H1 (cell line): ENCODE measurements at regions not wholly inside any gene's neighbourhood (a gene's known extent, or its start where the extent isn't known, plus 50 kb on each side); places are given as distances from the start of the nearest gene placed in this dataset.

Experiments used
- CTCF ChIA-PET: fragments of 300-600 bp; sonication (Branson Sonifier 250); formaldehyde crosslinking; loops from one replicate; lab custom pipeline; 2021; ENCODE audit not compliant: partially characterized antibody; lab: Charles Lee
- POLR2A ChIA-PET: fragments of 300-600 bp; sonication (Branson Sonifier 250); formaldehyde crosslinking; loops from one replicate; lab custom pipeline; 2021; ENCODE audit warnings: inconsistent platforms; ENCODE audit not compliant: partially characterized antibody; lab: Charles Lee
- DNase-seq, 2 experiments: peaks; one replicate each; pipeline versions ENCODE4 v3.0.0 to v3.0.0-alpha.2; 2010 to 2022; ENCODE audit warnings: low spot score in 2 of 2, low read depth in 1 of 2, mixed read lengths in 1 of 2
- FAIRE-seq: peaks from 2 replicates; lab custom pipeline; 2011; peaks lifted over from hg19 to GRCh38; lab: Jason Lieb, UNC
- H2AFZ ChIP-seq: 2 replicates; pipeline ENCODE4 v1.8.1; 2012; ENCODE audit warnings: low read length, inconsistent platforms
- H2AK5ac ChIP-seq: 2 replicates; pipeline ENCODE4 v1.6.1; 2013; ENCODE audit warnings: low read depth, low read length
- H2BK120ac ChIP-seq: replicated peaks from 2 replicates; pipeline ENCODE3; 2013; ENCODE audit warnings: low read depth, low read length, inconsistent platforms
- H2BK12ac ChIP-seq: 2 replicates; pipeline ENCODE4 v1.6.1; 2013; ENCODE audit warnings: low read depth, low read length
- H2BK15ac ChIP-seq: 2 replicates; pipeline ENCODE4 v1.6.1; 2013; ENCODE audit warnings: low read length
- H2BK20ac ChIP-seq: 2 replicates; pipeline ENCODE4 v1.6.1; 2013; ENCODE audit warnings: low read length
- H2BK5ac ChIP-seq: 2 replicates; pipeline ENCODE4 v1.6.1; 2013; ENCODE audit warnings: low read depth, low read length
- H3K14ac ChIP-seq: 2 replicates; pipeline ENCODE4 v1.6.1; 2013; ENCODE audit warnings: inconsistent platforms; ENCODE audit not compliant: insufficient read length
- H3K18ac ChIP-seq: 2 replicates; pipeline ENCODE4 v1.6.1; 2013; ENCODE audit warnings: low read length; ENCODE audit errors: extremely low read depth
- H3K23ac ChIP-seq: 2 replicates; pipeline ENCODE4 v1.6.1; 2013; ENCODE audit warnings: inconsistent platforms; ENCODE audit not compliant: insufficient read length
- H3K23me2 ChIP-seq: 2 replicates; pipeline ENCODE4 v1.6.1; 2013; ENCODE audit warnings: low read depth, low read length
- H3K27ac ChIP-seq: 2 replicates; pipeline ENCODE4 v1.6.1; 2011; ENCODE audit warnings: low read depth, low read length, inconsistent platforms
- H3K27me3 ChIP-seq, 4 experiments: replicated peaks in 1 of 4; 1 replicate in 1 of 4; 2 replicates in 3 of 4; pipeline versions ENCODE4 v1.6.1 to v1.8.1; 2011 to 2013; ENCODE audit warnings: low read length in 3 of 4, mild to moderate bottlenecking in 3 of 4, inconsistent platforms in 2 of 4, mixed read lengths in 2 of 4, moderate library complexity in 1 of 4; ENCODE audit not compliant: control insufficient read depth in 3 of 4, insufficient read depth in 3 of 4; ENCODE audit errors: extremely low read depth in 1 of 4
- H3K36me3 ChIP-seq, 4 experiments: 2 replicates each; pipeline versions ENCODE4 v1.6.1 to v1.8.1; 2011 to 2013; ENCODE audit warnings: mild to moderate bottlenecking in 4 of 4, low read length in 3 of 4, moderate library complexity in 2 of 4, control low read depth in 1 of 4, inconsistent platforms in 1 of 4; ENCODE audit not compliant: insufficient read depth in 4 of 4, control insufficient read depth in 2 of 4
- H3K4ac ChIP-seq: replicated peaks from 2 replicates; pipeline ENCODE3; 2013; ENCODE audit warnings: low read length, low read depth, mixed read lengths, inconsistent platforms; ENCODE audit not compliant: insufficient read length
- H3K4me1 ChIP-seq, 4 experiments: replicated peaks in 1 of 4; 1 replicate in 1 of 4; 2 replicates in 3 of 4; pipeline versions ENCODE4 v1.6.1 to v1.8.1; 2011 to 2013; ENCODE audit warnings: low read length in 3 of 4, inconsistent platforms in 2 of 4, mixed read lengths in 1 of 4; ENCODE audit not compliant: insufficient read depth in 4 of 4, control insufficient read depth in 3 of 4
- H3K4me2 ChIP-seq, 2 experiments: 2 replicates each; pipeline versions ENCODE4 v1.6.1 to v1.8.1; 2011 to 2013; ENCODE audit warnings: low read depth in 2 of 2, low read length in 2 of 2, control low read depth in 1 of 2, inconsistent platforms in 1 of 2, mild to moderate bottlenecking in 1 of 2; ENCODE audit not compliant: insufficient read depth in 1 of 2
- H3K4me3 ChIP-seq, 4 experiments: fragments of 200-600, 300-600 bp in 1 of 4; sonication (generic), shearing (Covaris generic), sonication (Bioruptor Twin) in 1 of 4; 2 replicates each; pipeline versions ENCODE4 v1.5.1 to v1.8.1; 2011 to 2016; ENCODE audit warnings: low read length in 4 of 4, low read depth in 3 of 4, control low read depth in 2 of 4, inconsistent platforms in 2 of 4, mild to moderate bottlenecking in 2 of 4, mixed read lengths in 1 of 4, moderate library complexity in 1 of 4; ENCODE audit not compliant: insufficient read depth in 2 of 4; ENCODE audit errors: extremely low read depth in 1 of 4
- H3K56ac ChIP-seq: replicated peaks from 2 replicates; pipeline ENCODE3; 2013; ENCODE audit warnings: low read depth, mild to moderate bottlenecking, mixed read lengths, low read length, inconsistent platforms; ENCODE audit not compliant: insufficient read length
- H3K79me1 ChIP-seq: 2 replicates; pipeline ENCODE4 v1.6.1; 2013; ENCODE audit warnings: low read depth, low read length, control low read depth
- H3K79me2 ChIP-seq, 2 experiments: 2 replicates each; pipeline versions ENCODE4 v1.6.1 to v1.8.1; 2012 to 2013; ENCODE audit warnings: low read length in 2 of 2, mild to moderate bottlenecking in 2 of 2, inconsistent platforms in 1 of 2; ENCODE audit not compliant: insufficient read depth in 2 of 2, control insufficient read depth in 1 of 2
- H3K9ac ChIP-seq, 4 experiments: replicated peaks in 1 of 4; 1 replicate in 1 of 4; 2 replicates in 3 of 4; pipeline versions ENCODE4 v1.6.1 to v1.8.1; 2011 to 2013; ENCODE audit warnings: low read depth in 3 of 4, low read length in 3 of 4, control low read depth in 2 of 4, mild to moderate bottlenecking in 2 of 4, moderate library complexity in 2 of 4, inconsistent platforms in 1 of 4; ENCODE audit errors: extremely low read depth in 1 of 4
- H3K9me3 ChIP-seq, 2 experiments: 2 replicates each; pipeline versions ENCODE4 v1.6.1 to v1.8.1; 2012 to 2013; ENCODE audit warnings: mild to moderate bottlenecking in 2 of 2, moderate library complexity in 2 of 2, control low read depth in 1 of 2, inconsistent platforms in 1 of 2, low read depth in 1 of 2, low read length in 1 of 2, mixed read lengths in 1 of 2; ENCODE audit not compliant: insufficient read depth in 2 of 2
- H4K20me1 ChIP-seq, 2 experiments: replicated peaks in 1 of 2; 2 replicates each; pipeline versions ENCODE3 to v1.8.1; 2011 to 2013; ENCODE audit warnings: inconsistent platforms in 2 of 2, low read length in 2 of 2, mild to moderate bottlenecking in 1 of 2; ENCODE audit not compliant: insufficient read depth in 2 of 2, control insufficient read depth in 1 of 2
- H4K5ac ChIP-seq: 2 replicates; pipeline ENCODE4 v1.6.1; 2013; ENCODE audit warnings: low read length, low read depth, mixed read lengths, inconsistent platforms; ENCODE audit not compliant: insufficient read length
- H4K8ac ChIP-seq: 2 replicates; pipeline ENCODE4 v1.8.0; 2013; ENCODE audit warnings: mild to moderate bottlenecking, moderate library complexity, low read length, inconsistent platforms; ENCODE audit not compliant: insufficient read depth; ENCODE audit errors: extremely low read depth
- H4K91ac ChIP-seq: replicated peaks from 2 replicates; pipeline ENCODE3; 2013; ENCODE audit warnings: low read length, mixed read lengths, inconsistent platforms; ENCODE audit not compliant: insufficient read length
- ASH2L ChIP-seq: fragments of 200-600, 300-600 bp; sonication (generic); IDR thresholded peaks from one replicate; pipeline ENCODE4 v1.7.1; 2017; ENCODE audit warnings: low read length
- BACH1 ChIP-seq: IDR thresholded peaks from 2 replicates; pipeline ENCODE4 v1.6.1; 2012; ENCODE audit warnings: low read length, improper control_type of control experiment
- CBX8 ChIP-seq: fragments of 300-800, 300-1000 bp; sonication (generic); IDR thresholded peaks from 2 replicates; pipeline ENCODE4 v1.7.1; 2016; ENCODE audit warnings: low read depth, low read length, borderline replicate concordance
- E2F6 ChIP-seq: IDR thresholded peaks from 2 replicates; pipeline ENCODE4 v1.6.1; 2012; ENCODE audit warnings: inconsistent platforms
- FOSL1 ChIP-seq: IDR thresholded peaks from 2 replicates; pipeline ENCODE4 v1.6.1; 2011; ENCODE audit warnings: mild to moderate bottlenecking, low read depth, low read length, moderate library complexity; ENCODE audit not compliant: insufficient read depth
- GTF2F1 ChIP-seq: IDR thresholded peaks from 2 replicates; pipeline ENCODE4 v1.6.1; 2012; ENCODE audit warnings: low read depth, low read length, improper control_type of control experiment, borderline replicate concordance
- KDM1A ChIP-seq: fragments of 200-600, 300-600 bp; sonication (generic); IDR thresholded peaks from 2 replicates; pipeline ENCODE4 v1.7.1; 2016; ENCODE audit warnings: mild to moderate bottlenecking, low read length, borderline replicate concordance
- KDM5A ChIP-seq: fragments of 200-600 bp; IDR thresholded peaks from 2 replicates; pipeline ENCODE4 v1.7.1; 2012; ENCODE audit warnings: mild to moderate bottlenecking, low read length, inconsistent platforms, mixed read lengths
- RFX5 ChIP-seq: IDR thresholded peaks from 2 replicates; pipeline ENCODE4 v1.6.1; 2011; ENCODE audit warnings: low read depth, low read length, improper control_type of control experiment, borderline replicate concordance
- SAP30 ChIP-seq: fragments of 300-600 bp; sonication (generic); IDR thresholded peaks from 2 replicates; pipeline ENCODE4 v1.7.1; 2012; ENCODE audit warnings: low read length, moderate library complexity, mild to moderate bottlenecking, inconsistent platforms; ENCODE audit not compliant: insufficient read depth, insufficient replicate concordance
- SIN3A ChIP-seq, 2 experiments: IDR thresholded peaks in 1 of 2; conservative IDR thresholded peaks in 1 of 2; 2 replicates each; pipeline ENCODE4 v1.6.1; 2011 to 2012; ENCODE audit warnings: low read length in 2 of 2, improper control_type of control experiment in 1 of 2, low read depth in 1 of 2, mild to moderate bottlenecking in 1 of 2
- SRF ChIP-seq: IDR thresholded peaks from 2 replicates; pipeline ENCODE4 v1.6.1; 2011; ENCODE audit warnings: mild to moderate bottlenecking, low read depth, low read length, moderate library complexity
- YY1 ChIP-seq: IDR thresholded peaks from 2 replicates; pipeline ENCODE4 v1.6.1; 2011; ENCODE audit warnings: low read depth, mild to moderate bottlenecking, low read length
- WGBS, 2 experiments: shearing (Covaris generic) in 1 of 2; methylation state at CpG; one replicate each; pipeline versions ENCODE4 v1.1.6 to v1.1.7; 2013 to 2015; ENCODE audit warnings: low lambda C conversion rate in 2 of 2, mixed read lengths in 2 of 2, inconsistent platforms in 1 of 2, low coverage in 1 of 2, missing lambda C conversion rate in 1 of 2; ENCODE audit not compliant: insufficient replicate concordance in 2 of 2, insufficient coverage in 1 of 2, insufficient read length in 1 of 2; ENCODE audit errors: extremely low coverage in 1 of 2, missing lambda C conversion rate in 1 of 2; 5-methylcytosine and 5-hydroxymethylcytosine counted together

GRCh38 chr4:18248611-18249010 lies 227.1 kb upstream of the LCORL start:
- Histone ChIP-seq H3K27me3 (no peaks in the 10 kb centered on the region), H3K23me2 (no peaks in the 10 kb centered on the region), H2AK5ac (no peak overlapping the region), H4K8ac (no peak overlapping the region), H2AFZ (no peak overlapping the region), H4K20me1 (no peaks in the 10 kb centered on the region), H3K36me3 (no peaks in the 10 kb centered on the region), H4K91ac (no peak overlapping the region), H3K9ac (no peak overlapping the region), H3K79me2 (no peaks in the 10 kb centered on the region), H3K56ac (no peak overlapping the region), H3K4me3 (no peak overlapping the region), H3K23ac (no peak overlapping the region), H3K18ac (no peak overlapping the region), H2BK5ac (no peak overlapping the region), H3K4me2 (no peak overlapping the region), H3K4me1 (no peaks in the 10 kb centered on the region), H4K5ac (no peak overlapping the region), H3K14ac (no peak overlapping the region), H2BK120ac (no peak overlapping the region), H3K4ac (no peak overlapping the region), H3K9me3 (peaks cover 68 to 84% of the 10 kb centered on the region in 2 experiments), H2BK20ac (no peak overlapping the region), H3K27ac (no peak overlapping the region), H2BK12ac (no peak overlapping the region), H3K79me1 (no peaks in the 10 kb centered on the region), H2BK15ac (no peak overlapping the region)
- TF ChIP-seq RFX5: no peak
- no peak for TF ChIP-seq KDM5A
- TF ChIP-seq SAP30: no peak
- no peak for TF ChIP-seq ASH2L
- no peak for TF ChIP-seq E2F6
- TF ChIP-seq SRF: no peak
- TF ChIP-seq CBX8: no peak
- TF ChIP-seq FOSL1: no peak
- no peak for TF ChIP-seq YY1
- no peak for TF ChIP-seq GTF2F1
- TF ChIP-seq SIN3A (conservative IDR thresholded peaks at IDR 0.05 in 1 of 2, IDR thresholded peaks at IDR 0.05 in 1 of 2; ENCODE audit: low read depth in 1 of 2, low read length in 2 of 2): no peak
- TF ChIP-seq BACH1: no peak
- TF ChIP-seq KDM1A: no peak
- DNase-seq (no peak), FAIRE-seq (no peak)
- 79% methylated on average over 2 of the region's 2 CpGs; no CpG with 5 or more reads in 1 of the 2 experiments for WGBS, 2 experiments
- ChIA-PET CTCF (interaction anchor here (0.6 kb wide), 1 partner anchor 38 kb away, joined by 3 read pairs; no protein-coding TSS in a partner anchor), POLR2A (no interaction called here)
